Stimulated activated CD8-positive, alpha-beta memory T cell treated with anti-CD3 and anti-CD28 coated beads, Interleukin-2, amount 100 ng/mL, for 48 hours (primary cell): ENCODE measurements at regions not wholly inside any gene's neighbourhood (a gene's known extent, or its start where the extent isn't known, plus 50 kb on each side); places are given as distances from the start of the nearest gene placed in this dataset.
A peak's percentile ranks its signal among the peaks of the same experiment; 100 is the strongest.

ENCODE experiments used
- DNase-seq, 2 donors: peaks; one replicate each; pipeline ENCODE4 v3.0.0-alpha.2; 2020; ENCODE audit warnings: low read depth in 2 of 2

DNA sequence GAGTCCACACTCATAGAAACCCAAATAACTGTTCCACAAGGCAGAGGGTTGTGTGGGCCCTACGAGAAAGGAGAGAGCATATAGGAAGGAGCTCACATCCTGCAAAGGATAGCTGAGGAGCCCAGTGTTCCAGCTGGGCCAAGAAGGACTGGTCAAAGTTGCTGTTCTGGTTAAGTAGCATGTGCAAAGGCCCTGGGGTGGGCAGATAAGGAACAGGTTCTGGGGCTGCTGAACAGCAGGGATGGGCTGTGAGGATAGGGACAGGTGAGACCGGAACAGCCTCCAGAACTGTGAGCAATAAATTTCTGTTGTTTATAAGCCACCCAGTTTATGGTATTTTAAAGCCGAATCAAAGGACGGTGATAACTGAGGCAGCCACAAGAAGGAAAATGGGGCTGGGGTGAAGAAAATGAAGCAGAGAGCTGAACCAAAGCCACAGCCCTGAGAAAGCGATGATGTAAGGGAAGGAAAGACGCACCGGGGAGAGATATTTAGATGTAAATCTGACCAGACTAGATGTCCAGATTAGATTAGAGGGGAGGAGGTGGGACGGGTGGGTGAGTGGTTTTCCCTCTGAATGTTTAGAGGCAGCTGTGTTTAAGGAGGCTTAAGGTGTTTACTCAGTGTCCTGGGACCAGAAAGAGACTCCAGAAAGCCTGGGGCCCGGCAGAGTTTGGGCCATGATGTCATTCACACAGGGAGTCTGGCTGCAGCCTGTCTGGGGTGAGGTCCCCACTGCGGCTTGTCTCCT, 180.8 kb upstream of the BCOR start:
- DNase-seq: peak; percentile 18 to 21

DNA sequence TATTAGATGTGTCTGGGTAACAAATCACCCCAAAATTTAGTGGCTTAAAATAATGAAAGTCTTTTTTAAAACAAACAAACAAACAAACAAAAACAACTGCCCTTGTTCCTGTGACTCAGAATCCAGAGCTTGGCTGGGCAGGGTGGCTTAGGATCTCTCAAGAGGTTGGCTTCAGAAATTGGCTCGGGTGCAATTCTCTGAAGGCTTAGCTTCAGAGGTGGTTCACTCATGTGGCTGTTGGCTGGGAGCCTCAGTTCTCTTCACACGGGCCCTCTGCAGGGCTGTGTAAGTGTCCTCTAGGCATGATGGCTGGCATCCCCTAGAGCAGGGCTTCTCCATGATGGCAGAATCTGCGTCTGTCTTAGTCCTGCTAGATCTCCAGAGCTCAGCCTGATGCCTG, 179.9 kb upstream of the BCOR start:
- no peak for DNase-seq

DNA sequence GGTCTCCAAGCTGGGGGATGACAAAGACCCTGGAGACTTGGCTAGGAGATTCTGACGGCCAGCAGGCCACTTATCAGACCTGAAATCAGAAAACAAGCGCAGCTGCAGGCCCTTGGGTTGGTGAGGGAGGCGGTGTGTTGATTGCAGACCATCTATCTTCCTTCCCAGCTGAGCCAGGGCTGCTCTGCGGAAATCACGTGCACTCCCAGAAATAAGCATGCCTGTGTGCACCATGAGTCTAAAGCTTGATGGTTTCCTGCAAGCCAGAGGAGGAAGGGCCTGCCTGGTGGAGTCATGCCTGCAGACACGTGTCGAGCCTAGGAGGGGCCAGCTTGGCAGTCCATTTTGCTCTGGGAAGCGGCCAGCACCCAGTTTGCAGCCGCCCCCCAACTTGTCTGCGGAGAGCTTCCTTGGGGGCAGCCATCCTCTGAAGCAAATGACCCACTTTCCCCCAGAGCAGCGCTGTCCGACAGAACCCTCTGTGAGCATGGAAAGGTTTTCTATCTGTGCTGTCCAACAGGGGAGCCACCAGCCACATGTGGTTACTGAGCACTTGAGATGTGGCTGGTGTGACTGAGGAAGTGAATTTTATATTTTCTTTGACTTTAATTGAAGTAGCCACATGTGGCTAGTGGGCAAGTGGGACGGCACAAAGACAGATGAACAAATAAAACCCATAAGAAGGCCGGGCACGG, 175.7 kb upstream of the BCOR start:
- DNase-seq: no peak

DNA sequence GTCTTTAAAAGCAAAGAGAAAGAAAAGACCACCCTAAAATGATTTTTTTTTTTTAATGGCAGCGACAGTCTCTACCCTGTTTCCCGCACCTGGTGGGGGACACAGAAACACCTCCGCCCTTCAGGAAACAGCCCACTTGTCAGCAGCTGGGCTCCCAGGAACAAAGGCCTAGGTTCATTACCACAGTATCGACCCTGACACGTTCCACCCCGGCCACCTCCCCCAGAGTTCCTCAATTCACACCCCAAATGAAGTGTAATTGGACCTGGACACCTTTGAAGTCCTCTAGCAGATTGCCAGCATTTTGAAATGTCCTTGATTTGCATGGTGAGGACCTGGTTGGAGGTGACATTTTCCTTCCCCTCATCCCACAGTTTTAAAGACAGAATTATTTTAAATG, 175.0 kb upstream of the BCOR start:
- DNase-seq: no peak

DNA sequence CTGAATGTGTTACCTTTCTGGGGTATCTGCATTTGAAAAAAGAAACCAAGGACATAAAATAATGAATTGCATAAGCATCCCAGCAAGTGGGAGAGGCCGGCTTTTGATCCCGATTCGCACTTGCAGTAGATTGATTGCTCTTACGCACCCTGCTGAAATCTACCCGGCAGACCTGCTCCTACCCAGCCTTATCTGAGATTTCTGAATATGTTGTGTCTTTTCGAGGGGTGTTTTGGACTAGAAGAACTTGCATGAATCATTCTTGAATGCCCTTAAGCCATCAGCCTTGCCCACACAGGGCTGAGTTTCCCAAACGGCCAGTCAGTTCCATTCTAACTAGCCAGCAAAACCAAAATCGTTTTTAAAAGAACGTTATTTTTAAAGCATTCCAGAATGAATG, 174.4 kb upstream of the BCOR start:
- DNase-seq: no peak

DNA sequence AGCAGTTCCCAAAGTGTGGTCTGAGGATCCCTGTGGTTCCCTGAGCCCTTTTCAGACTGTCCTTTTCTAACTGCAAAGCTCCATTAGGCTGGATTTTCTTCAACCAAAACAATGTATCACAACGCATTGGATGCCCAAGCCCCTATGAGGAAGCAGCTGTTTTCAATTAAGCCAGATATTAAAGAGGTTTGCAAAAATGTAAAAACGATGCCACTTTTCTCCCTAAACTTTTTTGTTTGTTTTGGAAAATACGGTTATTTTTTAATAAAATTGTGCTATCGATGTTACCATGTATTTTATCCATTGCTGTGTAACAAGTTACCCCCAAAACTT, 170.4 kb upstream of the BCOR start:
- DNase-seq: no peak

DNA sequence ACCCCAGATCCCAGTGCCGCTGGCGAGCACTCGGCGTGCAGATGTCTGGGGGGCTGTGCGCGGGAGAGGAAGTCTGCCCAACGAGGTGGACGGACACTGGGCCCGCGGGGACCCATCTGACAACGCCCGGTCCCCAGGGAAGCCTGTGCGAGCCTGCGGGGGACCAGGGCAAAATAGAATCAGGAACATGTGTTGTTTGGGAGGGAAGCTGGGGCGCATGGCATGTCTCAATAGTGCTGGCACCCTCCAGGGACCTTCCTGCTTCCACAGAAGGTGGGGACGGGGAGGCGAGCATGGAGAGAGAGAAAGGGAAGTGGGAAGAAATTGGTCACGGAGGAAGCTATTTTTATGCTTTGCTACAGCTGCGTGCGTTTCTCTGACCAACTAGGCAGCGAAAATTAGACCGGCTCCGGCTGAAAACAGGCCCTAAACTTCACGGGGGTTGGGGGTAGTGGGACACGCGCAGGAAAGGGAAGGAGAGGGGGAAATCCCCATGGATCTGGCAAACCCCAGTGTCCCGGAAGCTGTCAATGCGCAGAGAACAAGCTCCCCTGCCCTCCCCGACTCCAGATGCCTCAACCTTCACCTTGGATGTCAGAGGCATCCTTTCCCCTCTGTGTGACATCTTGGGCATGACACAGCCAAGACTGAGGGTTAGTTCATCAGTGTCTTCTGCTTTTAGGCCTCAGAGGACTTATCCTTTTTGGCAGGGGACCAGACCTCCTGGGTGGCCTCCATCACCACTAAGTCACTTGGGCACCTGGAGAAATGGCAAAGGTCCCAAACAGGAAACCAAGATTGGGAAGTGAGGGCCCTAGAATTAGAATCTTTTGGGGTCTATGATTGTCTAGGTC, 169.8 kb upstream of the BCOR start:
- DNase-seq: no peak

DNA sequence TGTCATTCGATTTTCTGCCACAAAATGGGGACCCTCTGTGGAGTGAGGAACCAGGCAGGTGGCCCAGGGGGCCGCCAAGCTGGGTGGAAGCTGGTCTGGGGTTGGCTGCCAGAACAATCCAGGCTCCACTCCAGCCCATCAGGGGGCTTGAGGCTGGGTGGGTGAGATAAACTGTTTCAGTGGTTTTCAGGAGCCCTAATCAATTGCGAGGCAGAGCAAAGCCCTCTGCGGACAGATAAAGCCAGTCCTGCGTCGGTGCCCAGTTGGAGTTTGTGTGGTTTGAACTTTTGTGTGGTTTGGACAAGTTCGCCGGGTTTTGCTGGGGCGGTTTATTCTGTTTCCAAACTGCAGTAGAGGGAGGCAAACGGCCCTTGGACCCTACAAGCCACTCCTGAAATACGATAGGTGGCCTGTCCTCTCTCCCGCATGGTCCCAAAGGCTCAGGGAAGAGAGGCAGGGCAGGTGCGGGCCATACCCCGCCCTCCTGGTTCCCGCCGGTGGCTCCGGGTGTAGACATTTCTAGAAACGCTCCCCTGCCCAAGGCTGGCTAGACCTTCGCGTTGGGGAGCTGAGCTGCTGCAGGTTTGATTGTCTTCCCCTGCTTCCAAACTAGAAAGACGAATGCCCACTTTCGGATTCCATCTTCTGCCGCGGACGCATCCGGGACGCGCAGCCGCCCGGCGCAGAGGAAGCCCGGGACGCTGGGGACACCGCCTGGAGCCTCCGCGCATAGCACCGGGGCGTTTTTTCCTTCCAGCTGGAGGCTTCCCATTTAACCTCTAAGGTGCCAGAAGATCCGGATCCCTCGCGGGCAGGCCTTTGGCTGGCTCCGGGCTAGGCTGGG, 169.0 kb upstream of the BCOR start:
- peak; percentile 23 to 25 for DNase-seq

DNA sequence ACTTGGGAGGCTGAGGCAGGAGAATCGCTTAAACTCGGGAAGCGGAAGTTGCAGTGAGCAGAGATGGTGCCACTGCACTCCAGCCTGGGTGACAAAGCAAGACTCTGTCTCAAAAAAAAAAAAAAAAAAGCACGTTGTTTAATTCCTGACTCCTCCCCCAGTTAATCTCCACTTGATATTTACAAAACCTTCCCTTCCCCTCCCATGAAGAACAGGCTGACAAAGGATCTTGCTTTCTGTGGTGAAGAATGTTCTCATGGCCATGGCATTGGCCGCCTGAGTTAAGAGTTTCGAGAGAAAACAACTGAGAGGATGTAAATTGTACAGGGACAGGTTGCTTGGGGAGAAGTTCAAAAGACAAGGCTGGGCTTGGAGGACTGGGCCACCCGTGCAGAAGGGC, 168.2 kb upstream of the BCOR start:
- DNase-seq: no peak

DNA sequence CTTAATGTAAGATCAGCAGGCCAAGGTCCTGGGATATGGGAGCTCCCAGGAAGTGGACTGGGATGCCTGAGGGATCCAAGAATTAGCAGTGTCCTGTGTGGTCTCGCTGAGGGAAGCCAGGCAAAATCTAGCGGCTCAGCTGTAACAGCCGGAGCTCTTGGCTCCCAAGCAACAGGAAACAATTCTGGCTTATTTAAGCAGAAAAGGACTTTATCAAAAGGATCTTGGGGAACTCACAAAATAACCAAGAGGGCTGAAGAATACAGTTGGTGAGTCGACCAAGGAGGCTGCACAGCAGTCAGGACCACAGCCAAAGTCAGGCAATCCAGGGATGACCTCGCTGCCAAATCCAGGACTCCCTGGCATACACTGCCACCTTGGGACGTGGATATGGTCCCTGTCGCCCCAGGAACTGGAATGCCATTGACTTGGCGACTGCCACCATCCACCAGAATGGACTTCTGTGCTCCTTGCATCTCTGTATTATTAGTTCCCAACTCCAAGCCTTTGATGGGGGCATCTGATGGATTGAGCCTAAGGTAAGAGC, 165.3 kb upstream of the BCOR start:
- DNase-seq: no peak

DNA sequence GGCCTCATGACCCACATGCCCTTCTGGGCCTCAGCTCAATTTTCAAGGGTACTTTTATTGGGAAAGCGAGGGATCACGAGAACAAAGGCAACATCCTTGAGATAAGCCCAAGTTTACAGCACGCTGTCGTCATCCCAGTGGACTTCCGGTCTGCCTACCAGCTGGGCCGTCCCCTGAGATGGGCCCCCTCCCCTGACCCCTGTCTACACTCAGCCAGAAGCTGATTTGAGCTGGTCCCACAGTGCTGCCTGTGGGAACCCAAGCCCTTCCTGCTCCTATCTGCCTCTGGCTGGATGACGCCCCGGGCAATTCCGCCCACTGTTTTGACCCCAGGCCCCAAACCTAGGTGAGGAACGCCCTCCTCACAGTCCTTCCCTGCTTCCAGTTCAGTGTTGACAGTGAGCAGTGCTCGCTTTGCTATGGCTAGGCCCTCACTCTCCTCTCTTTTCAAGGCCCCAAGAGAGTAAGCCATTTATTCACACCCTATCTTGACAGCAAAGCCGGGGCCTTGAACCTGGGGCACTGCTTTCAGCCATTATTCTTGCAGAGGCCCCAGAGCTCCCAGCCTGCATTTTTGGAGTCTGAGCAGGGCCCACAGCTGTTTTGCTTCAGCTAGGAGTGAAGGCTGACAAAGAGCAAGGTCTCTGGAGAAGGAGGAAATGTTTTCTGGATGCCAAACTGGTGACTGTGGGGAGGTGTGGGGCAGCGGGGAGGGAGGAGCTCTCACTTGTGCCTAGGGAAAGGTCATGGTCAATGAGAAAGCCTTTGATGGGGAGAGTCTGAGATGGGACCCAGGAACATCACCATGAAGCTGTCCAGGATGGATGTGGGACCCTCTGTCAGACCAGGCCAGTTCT, 164.6 kb upstream of the BCOR start:
- no peak for DNase-seq

DNA sequence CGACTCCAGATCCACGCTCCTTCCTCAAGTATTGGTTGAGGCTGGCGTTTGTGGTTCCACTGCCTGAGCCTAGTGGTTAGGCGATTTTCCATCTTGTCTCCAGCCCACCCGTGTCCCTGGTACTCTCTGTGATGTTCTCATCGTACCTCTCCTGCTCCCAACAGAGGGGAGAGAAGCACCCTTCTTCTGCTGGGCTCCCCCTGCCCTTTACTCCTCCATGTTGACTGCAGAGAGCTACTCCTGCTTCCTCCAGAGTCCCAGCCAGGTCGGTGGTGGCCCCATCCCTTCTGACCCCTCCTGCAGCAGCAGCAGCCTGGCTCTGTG, 164.0 kb upstream of the BCOR start:
- no peak for DNase-seq

DNA sequence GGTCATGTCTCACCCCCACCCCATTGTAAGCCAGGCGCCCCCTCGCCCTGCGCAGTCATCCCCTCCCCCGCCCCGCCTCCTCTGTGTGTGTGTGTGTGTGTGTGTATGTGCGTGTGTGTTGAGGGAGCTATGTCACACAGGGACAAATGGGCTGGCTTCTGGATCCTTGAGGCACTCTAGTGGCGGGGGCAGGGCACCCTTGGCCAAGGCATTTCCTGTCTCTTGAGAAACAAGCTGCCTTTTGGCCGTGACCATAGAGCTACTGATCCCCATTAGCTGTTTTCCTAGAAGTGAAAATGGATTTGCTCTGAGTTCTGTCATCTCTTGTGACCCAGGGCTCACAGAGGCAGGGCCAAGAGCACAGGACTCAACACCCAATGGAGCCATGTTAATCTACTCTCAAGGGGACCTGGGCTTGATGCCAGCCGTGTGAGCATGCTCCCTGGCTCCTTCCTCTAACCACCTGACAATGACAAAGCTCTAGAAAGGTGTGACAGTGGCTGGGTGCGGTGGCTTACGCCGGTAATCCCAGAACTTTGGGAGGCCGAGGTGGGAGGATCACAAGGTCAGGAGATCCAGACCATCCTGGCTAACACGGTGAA, 162.5 kb upstream of the BCOR start:
- no peak for DNase-seq

DNA sequence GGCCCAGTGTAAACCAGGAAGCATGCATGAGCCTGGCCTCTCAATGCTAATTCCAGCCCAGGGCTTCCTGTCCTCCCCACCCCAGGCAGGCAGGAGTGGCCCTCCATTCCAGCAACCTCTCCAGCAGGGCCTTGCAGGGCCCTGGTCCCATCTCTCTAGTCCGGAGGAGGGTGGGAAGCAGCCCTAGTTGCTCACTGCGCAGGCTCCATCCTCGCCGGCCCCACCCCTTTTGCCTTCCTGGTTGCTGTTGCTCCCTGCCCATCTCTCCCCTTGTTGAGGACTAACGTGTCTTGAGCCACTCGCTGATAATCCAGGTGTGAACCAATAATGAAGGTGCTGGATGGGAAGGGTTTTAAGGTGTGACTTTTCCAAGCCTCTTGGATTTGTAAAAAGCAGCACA, 161.2 kb upstream of the BCOR start:
- DNase-seq: no peak

DNA sequence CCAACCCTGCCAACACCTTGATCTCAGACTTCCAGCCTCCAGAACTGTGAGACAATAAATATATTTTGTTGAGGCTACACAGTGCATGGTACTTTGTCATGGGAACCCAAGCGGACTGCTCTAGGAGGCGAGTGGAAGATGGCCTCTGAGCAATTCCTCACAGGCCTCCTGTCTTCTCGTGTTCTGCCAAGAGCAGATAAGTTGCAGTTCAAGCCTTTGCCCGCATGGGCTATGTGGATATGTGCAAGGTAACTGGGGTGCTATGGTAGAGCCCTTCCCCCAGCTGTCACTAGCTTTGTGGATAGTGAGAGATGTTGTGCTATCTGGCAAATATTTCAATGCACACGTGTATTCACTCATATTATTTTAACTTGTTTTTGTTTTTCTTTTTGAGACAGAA, 156.0 kb upstream of the BCOR start:
- no peak for DNase-seq

DNA sequence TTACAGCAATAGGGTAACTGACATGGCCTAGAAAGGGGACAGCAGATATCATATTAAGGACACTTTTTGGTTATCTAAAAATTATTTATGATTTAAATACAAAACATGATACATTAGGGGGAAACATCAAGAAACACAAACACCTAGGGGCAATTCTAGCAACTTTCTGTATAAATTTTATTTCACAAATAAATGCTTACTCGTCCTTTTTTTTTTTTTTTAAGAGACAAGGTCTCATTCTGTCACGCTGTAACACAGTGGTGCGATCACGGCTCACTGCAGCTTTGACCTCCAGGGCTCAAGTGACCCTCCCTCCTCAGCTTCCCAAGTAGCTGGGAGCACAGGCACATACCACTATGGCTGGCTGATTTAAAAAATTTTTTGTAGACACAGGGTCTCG, 151.8 kb upstream of the BCOR start:
- no peak for DNase-seq

DNA sequence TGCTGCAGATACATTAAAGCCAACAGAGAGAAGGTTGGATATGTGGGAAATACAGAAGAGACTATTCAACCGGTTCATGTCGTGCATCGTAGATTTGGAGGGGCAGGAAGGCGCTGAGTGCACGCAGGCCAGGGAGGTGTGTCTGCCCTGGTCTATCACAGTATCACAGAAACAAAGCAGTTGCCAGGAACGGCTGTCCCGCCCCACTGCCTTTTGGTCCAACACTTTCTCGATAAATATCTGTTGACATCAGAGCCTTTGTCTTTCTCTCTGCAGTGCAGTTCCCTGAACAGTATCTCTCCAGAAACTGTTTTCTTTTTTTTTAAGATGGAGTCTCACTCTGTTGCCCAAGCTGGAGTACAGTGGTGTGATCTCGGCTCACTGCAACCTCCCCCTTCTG, 151.1 kb upstream of the BCOR start:
- DNase-seq: no peak

DNA sequence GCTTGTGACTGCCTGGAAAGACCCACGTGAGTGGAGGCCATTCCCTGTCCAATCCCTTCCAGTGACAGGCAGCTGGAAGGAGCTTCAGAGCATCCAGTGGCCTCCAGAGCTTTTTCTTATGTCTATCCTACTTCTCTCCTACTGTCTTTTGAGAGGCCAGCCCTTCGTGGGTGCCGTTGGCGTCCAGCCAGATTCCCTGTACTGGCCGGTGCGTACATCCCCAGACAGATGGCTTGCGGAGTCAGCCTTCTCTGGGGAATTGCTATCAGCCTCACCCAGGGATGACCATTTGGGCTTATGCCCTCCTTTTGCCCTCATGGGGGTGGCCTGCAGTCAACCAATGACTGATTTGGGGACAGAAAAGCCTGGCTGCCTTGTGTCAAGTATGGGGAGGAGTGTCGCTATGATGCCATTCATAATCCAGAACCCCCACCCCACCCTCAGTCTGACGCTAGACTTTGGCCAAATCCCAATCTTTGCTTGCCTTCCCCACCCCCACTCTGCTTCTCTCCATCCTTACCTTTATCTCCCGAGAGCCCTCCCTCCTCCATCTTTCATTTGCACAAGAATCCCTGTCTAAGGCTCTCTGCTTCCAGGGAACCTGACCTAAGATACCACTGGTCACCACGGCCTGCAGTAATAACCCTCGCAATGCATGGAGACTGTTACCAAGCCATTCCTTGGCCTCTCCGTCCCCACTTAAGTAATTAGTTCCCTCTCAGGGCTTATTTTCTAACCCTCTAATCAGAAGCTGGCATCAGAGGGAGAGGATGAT, 150.3 kb upstream of the BCOR start:
- no peak for DNase-seq

DNA sequence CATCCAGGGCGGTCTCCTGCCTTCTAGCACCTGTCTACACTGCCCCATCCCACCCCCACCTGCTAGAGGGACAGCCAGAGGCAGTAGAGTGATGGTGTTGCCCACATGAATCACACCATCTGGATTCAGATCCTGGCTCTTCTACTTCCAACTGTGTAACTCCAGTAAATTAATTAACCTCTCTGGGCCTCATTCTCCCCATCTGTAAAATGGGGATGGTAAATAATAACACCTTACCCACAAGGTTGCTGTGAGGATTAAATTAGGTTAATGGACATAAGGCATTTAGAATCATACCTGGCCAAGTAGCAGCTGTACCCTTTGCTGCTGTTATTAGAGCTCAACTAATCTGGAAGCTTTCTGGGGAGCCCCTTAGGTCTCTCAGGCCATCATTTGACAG, 149.6 kb upstream of the BCOR start:
- no peak for DNase-seq
